CD4-positive, alpha-beta T cell treated with Interleukin-1 beta for 1 hour (primary cell): ENCODE measurements at regions not wholly inside any gene's neighbourhood (a gene's known extent, or its start where the extent isn't known, plus 50 kb on each side); places are given as distances from the start of the nearest gene placed in this dataset.

Experiments used
- DNase-seq, 2 donors: peaks; one replicate each; pipeline ENCODE4 v3.0.0-alpha.2; 2020 to 2022

DNA sequence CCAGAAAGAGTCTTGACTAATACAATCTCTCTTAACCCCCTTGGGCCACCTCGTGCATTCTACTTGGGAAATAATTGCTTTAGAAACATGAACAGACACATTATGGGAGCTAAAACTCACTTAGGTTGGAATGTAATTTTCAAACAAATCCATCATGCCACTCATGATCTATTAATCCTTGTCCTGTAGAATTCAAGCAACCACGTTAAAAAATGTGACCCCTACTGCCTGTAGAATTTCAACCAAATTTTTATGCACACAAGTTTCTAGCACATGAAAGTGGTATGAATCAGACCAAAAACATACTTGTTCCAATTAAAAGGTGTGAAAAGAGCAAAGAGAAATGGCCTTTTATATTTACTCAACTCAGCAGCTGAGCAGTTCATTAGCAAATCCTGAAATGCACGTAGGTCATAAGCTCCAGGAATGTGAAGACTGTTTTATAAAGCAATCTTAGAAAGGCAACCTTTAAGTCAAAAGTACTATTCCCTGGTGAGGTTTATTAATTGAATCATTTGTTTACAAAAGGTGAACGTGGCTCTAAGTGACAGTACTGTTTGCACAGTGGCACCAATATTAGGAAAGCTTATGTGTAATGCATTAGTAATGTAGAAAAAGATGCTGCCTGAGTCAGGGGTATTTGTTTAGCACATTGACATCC is 459.4 kb upstream of the UBE2E3 start:
- DNase-seq: no peak

GRCh38 chr2:180520206-180520605 is 460.2 kb upstream of the UBE2E3 start:
- no peak for DNase-seq

DNA sequence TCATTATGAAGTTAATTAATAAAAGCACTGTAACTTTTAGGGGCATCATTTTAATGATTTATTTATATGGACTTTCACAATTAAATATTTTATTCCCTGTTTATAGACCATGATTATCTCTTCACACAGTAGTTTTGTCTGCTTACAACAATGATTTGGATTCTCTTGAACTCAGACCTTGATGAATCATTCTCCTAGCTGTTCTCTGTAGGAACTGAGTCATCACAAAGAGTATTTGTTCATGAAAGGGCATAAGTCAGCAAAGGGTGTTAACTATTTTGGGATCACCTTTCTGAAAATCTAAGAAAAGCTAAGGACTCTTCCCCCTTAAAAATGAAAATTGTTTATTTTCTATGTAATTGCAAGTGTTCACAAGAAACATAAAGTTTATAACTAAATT is 461.1 kb upstream of the UBE2E3 start:
- no peak for DNase-seq

GRCh38 chr2:180516232-180516631 is 464.2 kb upstream of the UBE2E3 start:
- DNase-seq: no peak

GRCh38 chr2:180513389-180513788 is 467.0 kb upstream of the UBE2E3 start:
- DNase-seq: no peak

DNA sequence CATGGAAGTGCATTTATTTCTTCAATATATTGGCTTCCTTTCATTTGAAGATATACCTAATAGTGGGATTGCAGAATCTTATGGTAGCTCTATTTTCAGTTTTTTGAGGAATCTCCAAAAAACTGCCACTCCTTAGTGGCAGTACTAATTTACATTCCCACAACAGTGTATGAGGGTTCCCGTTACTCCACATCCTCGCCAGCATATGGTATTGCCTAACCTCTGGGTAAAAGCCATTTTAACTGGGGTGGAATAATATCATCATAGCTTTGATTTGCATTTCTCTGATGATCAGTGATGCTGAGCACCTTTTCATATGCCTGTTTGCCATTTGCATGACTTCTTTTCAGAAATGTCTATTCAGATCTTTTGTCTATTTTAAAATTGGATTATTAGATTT is 471.9 kb upstream of the UBE2E3 start:
- no peak for DNase-seq

- DNase-seq: no peak
Measured at GRCh38 chr2:180507028-180507427, 473.4 kb upstream of the UBE2E3 start.

DNA sequence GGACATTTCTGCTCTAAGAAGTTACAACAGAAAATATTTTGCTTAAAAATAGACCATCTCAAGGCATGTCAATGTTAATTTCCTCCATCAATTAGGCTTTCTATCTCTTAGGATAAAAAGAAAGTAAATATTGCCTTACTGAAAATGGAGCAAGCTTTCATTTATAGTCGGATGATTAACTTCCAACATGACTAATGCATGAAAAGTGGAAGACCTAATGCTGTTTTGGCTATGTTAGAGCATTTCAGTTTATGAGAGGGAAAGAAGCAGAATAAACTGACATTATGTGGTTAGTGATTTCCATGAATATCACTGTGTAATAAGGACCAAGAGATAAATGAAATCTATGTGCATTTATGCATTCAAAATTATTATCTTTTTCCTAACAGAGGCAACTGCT is 475.2 kb upstream of the UBE2E3 start:
- no peak for DNase-seq

DNA sequence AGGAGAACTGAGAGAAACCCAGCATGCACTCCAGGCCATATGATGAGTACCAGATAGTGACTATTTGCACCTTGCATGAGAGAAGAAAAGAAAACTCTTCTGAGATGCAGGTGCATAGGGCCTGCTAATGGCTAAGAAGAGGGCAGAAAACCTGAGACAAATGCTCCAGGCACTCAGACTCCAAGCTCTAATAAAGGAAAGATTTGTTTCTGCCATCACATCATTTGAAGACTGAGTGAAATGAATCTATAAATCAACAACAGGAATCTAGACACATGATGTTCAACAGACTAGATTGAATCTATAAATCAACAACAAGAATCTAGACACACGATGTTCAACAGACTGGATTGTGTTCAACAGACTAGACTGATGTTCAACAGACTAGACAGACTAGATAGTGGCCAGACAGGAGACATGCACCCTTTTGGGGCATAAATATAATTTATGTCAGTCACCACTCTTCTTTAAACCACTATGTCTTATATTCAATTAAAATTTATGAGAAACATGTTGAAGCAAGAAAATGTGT is 482.7 kb upstream of the UBE2E3 start:
- no peak for DNase-seq

DNA sequence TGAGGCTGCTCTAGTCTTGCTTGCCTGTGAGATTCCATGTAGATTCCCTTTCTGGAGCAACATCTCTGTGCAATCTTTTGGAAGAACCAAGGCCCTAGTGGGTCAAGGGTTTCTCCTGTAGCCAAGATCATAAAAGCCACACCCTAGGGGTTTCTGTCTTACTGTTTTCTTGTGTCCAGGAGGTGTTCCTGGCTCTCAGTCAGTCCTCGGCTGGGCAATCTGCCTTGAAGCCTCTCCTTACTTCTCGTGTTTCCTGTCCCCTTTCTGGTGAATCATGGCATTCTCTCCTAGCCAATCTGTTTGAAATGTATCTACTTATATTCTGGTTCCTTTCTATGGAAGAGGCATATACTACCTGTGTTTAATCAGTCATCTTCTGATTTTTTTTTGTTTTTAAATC is 484.8 kb upstream of the UBE2E3 start:
- DNase-seq: no peak

- no peak for DNase-seq
Measured at GRCh38 chr2:180494286-180494685, 486.1 kb upstream of the UBE2E3 start.

GRCh38 chr2:180482696-180483095 is 475.6 kb upstream of the CWC22 start:
- DNase-seq: no peak

- DNase-seq: no peak
Measured at GRCh38 chr2:180481998-180482397, 474.9 kb upstream of the CWC22 start.

DNA sequence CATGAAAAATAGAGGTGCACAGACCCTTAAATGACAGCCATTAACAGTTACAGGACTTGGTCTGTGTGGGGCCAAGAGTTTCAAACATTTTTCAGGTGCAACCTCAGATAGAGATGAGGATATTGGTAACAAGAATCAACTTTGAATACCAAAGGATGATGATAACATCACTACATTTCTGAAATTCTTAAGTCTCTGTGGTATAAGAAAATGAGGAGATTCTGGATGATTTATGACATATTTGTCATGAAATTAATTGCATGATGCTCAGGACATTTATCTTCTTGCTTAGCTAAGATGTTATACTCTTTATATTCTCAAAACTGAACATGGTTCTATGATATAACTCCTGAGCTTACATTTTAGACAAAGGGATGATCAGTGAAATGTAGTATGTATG is 471.8 kb upstream of the CWC22 start:
- no peak for DNase-seq

DNA sequence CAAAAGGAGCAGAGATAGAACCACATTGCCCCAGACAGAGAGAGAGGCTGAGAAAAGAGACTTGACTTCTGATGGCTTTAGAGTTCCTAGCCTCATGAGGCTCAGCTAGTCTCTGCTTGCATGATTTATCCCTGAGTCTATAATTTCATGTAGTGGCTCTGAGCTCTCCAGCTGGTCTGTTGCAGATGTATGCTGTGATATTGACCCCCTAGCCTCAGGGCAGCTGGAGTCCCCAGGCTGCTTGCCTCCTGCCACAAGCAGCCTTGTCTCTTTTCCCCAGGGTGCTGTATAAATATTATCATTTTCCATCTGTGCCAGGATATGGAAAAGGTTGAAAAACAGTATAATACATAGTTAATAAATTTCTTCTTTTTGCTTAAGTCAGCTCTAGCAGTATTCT is 467.6 kb upstream of the CWC22 start:
- DNase-seq: no peak

- no peak for DNase-seq
Measured at GRCh38 chr2:180473456-180473855, 466.4 kb upstream of the CWC22 start.

GRCh38 chr2:180472133-180472532 is 465.0 kb upstream of the CWC22 start:
- DNase-seq: no peak

DNA sequence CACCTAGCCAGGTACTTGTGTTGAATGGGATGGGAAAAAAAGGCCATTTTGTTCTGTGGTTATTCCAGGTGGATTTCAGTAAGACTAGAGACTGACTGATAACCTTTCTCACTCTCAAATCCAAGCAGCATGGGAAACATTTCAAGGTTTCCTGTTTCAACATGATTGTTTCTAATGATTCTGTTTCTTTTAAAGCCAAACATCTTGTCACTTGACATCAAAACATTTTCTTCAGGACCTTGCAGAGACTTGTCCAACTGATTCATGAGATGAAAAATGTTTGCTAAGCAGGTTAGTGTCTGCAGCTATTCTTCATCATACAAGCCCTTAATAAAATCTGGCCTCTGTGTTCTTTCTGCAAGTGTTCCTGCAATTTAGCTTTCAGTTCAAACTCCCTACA is 456.5 kb upstream of the CWC22 start:
- no peak for DNase-seq

GRCh38 chr2:180461761-180462160 is 454.7 kb upstream of the CWC22 start:
- DNase-seq: no peak

DNA sequence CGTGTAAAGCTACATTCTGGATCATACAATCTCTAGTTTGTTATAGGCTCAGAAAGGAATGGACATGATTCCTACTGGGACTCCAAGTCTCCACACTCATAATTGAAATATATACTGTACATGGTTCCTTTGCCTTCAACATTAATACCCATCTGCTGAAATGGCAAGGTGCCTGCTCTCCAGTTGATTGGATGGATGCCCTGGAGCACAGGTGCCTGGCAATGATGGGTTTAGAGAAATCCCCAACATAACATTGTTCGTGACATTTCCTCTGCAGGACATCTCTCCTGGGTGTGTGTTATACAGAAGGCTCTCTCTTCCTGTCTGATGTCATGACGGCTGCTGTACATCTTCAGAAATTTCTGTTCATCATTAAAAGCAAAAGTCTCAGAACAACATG is 449.7 kb upstream of the CWC22 start:
- DNase-seq: no peak

- no peak for DNase-seq
Measured at GRCh38 chr2:180450841-180451240, 443.7 kb upstream of the CWC22 start.

DNA sequence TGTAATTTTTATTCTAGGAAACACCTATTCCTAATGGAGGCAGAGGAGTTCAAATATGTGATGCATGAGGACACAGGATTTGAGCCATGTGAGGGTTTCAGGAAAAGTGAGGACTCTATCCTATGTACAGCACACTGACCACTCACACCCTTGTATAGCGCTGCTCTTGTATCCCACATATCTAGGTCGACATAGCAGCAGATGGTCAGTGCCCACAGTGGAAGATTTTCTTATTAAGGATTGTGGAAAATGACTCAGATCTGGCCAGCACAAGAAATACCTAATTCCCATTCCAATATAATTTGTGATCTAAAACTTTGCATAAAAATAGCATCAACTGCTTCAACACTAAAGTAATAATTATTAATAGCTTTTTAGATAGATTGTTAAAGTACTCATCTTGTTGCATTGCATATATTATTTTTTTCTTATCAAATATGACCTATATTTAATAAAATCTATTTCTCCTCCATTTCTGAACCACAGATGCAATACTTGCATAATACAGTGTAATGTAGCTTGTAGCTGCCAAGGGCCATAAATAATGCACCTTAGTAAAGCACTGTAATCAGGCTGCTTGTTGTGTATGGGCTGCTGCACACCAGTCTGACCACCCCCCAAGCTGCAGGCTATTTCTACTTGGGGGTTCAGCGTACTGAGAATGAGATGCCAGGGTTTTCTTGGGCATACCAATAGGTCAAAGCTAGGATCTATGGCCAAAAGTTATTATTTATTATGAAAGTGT is 442.2 kb upstream of the CWC22 start:
- no peak for DNase-seq

- no peak for DNase-seq
Measured at GRCh38 chr2:180446492-180446891, 439.4 kb upstream of the CWC22 start.

- DNase-seq: no peak
Measured at GRCh38 chr2:180443888-180444287, 436.8 kb upstream of the CWC22 start.
